HG03095 (cell line): ENCODE measurements at regions not wholly inside any gene's neighbourhood (a gene's known extent, or its start where the extent isn't known, plus 50 kb on each side); places are given as distances from the start of the nearest gene placed in this dataset.
"Not testable (repeated sequence)": the region's sequence is repeated elsewhere in the genome, so short reads cannot be mapped to it uniquely, and the experiment has no call there.

Experiments used
- ATAC-seq: cut with Tn5 transposase; IDR thresholded peaks from one replicate; pipeline ENCODE4 v1.9.1; 2021; ENCODE audit warnings: moderate library complexity; ENCODE audit not compliant: unreplicated experiment

- no peak for ATAC-seq
Observed at GRCh38 chr1:68827261-68827660, 330.4 kb upstream of the DEPDC1 start.

- no peak for ATAC-seq
Observed at GRCh38 chr1:68828013-68828412, 331.1 kb upstream of the DEPDC1 start.

GRCh38 chr1:68831281-68831680 is 334.4 kb upstream of the DEPDC1 start:
- ATAC-seq: no peak

DNA sequence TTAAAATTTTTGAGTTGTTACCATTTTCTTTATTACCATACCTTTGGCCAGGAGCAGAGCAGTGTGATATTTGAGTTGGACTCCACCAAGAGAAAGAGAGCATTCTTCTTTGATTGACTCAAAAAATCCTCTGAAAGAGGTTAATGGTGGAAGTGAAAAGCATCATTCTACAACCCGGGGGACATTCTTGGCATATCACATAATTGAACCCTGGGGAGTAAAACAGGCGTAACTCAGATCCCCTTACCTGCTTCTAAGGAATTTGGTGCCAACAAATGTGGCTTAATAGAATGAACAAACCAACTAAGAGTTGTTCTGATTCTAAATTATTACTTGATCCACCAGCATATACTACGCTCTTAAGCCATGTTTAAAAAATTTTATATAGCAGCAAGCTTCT is 351.1 kb upstream of the DEPDC1 start:
- no peak for ATAC-seq

DNA sequence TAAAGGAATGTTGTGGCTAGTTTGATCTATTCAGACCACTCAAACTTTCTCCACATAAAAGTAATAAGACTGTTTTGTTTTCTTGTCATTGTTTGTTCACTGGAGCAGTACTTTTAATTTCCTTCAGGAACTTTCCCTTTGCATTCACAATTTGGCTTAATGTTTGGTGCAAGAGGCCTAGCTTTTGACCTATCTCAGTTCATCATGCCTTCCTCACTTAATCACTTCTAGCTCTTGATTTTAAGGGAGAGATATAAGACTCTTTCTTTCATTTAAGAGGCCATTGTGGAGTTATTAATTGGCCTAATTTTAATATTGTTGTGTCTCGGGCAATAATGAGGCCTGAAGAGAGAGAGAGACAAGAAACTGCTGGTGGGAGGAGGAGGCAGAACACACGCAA is 371.7 kb upstream of the DEPDC1 start:
- no peak for ATAC-seq

GRCh38 chr1:68873144-68873543 is 376.3 kb upstream of the DEPDC1 start:
- no peak for ATAC-seq

GRCh38 chr1:68881330-68882194 is 384.7 kb upstream of the DEPDC1 start:
- not testable (repeated sequence) for ATAC-seq

DNA sequence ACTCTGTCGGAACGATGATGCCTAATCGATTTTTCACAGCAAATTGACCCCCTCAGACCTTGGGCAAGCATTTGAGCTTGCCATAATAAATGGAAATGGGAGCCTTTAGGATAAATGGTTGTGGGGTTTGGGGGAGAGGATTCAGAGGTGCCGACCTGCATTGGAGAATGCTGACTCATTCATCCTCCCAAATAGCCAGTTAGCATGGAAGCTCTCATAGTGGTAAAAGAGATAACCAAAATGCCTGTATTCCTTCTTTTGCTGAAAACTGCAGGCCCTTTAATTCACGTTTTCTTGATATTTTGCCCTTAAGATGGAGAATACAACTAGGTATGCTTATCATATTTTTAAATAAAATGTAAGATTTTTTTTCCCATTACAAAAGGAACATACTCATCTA is 392.6 kb upstream of the DEPDC1 start:
- no peak for ATAC-seq

DNA sequence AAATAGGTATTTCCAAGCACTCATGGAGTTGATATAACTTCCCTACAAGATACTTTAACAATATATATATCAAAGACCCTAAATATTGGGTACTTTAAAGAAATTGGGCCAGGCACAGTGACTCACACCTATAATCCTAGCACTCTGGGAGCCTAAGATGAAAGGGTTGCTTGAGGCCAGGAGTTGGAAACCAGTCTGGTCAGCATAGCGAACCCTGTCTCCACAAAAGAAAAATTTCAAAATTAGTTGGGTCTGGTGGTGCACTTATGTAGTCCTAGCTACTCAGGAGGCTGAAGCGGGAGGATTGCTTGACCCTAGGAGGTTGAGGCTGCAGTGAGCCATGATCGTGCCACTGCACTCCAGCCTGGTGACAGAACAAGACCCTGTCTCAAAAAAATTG is 393.9 kb upstream of the DEPDC1 start:
- ATAC-seq: no peak

GRCh38 chr1:68904477-68904876 is 407.6 kb upstream of the DEPDC1 start:
- no peak for ATAC-seq

DNA sequence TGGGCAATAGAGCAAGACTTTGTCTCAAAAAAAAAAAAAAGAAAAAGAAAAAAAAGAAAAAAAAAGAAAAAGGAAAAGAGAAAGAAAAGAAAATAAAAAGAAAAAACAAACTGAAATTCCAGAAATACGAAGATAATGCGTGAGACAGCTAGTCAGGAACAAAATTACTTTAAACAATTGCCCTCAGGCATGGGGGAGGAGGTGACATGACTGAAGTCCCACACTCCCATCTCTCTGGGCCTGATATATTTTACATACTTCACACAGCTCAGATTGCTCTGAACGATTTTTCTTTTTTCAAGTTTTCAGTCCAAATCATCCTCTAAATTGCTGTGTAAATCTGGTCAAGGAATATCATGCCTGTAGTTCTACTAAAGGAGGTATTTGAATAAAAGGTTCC is 409.5 kb upstream of the DEPDC1 start:
- ATAC-seq: no peak

- no peak for ATAC-seq
Observed at GRCh38 chr1:68907491-68907890, 410.6 kb upstream of the DEPDC1 start.

GRCh38 chr1:68908316-68908715 is 411.4 kb upstream of the DEPDC1 start:
- ATAC-seq: no peak

- no peak for ATAC-seq
Observed at GRCh38 chr1:68916221-68916902, 419.5 kb upstream of the DEPDC1 start.

GRCh38 chr1:68917456-68917855 is 420.6 kb upstream of the DEPDC1 start:
- ATAC-seq: no peak

- no peak for ATAC-seq
Observed at GRCh38 chr1:68918563-68918962, 421.7 kb upstream of the DEPDC1 start.

DNA sequence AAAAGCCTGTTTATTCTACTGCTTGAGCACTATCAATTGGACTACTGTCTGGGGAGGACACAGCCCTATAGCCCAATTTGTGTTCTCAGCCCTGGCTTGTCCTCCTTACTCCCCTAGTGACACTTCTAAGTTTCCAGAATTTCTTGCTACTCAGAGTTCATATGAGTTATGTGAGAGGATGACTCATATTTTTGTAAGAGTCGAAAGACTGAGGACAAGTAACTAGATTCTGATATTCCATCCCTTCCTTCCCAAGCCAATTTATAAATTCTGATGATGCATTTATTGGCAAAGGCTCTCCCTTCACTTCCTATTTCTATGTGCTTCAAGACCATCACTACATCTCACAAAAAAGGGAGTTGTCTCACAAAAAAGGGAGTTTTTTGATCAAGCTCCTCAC is 422.2 kb upstream of the DEPDC1 start:
- no peak for ATAC-seq

GRCh38 chr1:68923475-68924088 is 426.7 kb upstream of the DEPDC1 start:
- ATAC-seq: not testable (repeated sequence)

- ATAC-seq: no peak
Observed at GRCh38 chr1:68930101-68930500, 433.2 kb upstream of the DEPDC1 start.

GRCh38 chr1:68936530-68936929 is 439.6 kb upstream of the DEPDC1 start:
- no peak for ATAC-seq

DNA sequence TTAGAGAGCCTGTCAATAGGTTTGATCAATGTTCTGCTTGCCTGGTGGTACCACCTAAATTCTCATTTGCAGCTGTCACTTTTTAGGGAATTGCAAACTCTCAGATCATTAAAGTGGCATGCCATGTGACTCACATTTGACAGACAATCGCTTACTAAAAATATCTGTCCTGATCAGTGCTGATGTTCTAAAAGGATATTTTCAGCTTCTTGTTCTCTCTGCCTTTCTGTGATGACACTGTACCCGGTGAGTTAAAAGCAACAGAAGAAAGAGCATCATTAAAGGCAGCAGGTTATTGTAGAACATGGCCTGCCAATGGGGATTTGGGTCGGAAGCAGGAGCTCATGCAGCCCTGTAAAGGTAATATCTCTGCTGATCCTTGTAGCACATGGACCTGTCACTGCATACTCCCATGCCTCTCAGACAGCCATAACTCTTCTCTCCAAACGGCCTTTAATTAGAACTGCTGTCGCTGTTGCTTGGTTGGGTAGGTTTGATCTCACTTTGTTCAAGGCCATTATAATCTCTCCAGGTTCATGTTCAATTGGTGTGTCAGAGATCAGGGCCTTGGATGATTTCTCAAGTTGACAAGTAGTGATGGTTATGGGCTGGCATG is 441.3 kb upstream of the DEPDC1 start:
- no peak for ATAC-seq

DNA sequence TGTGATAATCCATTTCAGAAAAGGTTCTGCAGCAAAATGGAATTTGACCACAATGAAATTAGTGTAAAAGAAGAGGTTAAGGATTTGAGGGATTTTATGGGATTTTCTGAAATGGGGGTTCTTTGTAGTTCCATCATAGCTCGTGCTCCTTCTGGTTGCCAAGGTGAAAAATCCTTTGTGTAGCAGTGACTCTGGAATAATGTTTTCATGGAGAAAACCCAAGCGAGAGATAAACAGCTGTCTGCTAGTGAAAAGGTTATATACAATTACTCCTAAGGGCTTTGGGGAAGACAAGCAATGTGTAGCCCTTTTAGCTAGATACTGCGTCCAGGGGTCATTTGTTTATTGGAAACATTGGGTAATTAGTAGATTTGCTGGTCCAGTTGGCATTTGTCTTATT is 453.2 kb upstream of the DEPDC1 start:
- no peak for ATAC-seq
